HG02642 (cell line): ENCODE measurements at regions not wholly inside any gene's neighbourhood (a gene's known extent, or its start where the extent isn't known, plus 50 kb on each side); places are given as distances from the start of the nearest gene placed in this dataset.

ENCODE experiments used
- ATAC-seq: cut with Tn5 transposase; IDR thresholded peaks from one replicate; pipeline ENCODE4 v1.9.1; 2021; ENCODE audit warnings: mild to moderate bottlenecking; ENCODE audit not compliant: unreplicated experiment, poor library complexity

DNA sequence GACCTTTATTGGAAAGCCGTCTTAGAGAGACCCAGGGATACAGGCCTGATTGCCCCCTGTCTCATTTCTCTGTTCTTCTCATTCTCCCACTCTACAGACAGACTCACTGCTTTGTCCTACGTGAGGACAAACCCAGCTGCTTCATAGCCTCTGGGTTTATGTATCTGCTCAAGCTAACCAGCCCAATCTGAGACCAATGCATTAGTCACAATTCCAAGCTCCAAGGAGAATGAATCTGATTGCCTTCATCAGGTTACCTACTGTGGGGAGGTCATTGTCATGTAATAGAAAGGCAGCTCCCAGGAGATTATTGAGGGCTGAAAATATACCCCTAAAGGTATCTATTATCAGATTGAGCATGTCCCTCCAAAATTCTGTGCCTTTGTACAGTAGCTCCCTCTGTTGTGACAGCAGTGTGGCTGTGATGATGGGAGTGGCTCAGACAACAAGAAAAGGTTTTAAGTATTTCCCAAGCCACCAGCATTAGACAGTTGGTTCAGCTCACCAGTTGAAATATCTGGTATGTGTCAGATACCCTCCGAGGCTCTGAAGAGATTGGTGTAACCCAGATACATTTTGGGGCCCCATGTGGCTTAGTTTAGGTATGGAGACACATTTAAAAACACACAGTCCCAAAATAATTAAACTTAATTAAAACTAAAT lies 123.1 kb upstream of the EEPD1 start:
- ATAC-seq = no peak

DNA sequence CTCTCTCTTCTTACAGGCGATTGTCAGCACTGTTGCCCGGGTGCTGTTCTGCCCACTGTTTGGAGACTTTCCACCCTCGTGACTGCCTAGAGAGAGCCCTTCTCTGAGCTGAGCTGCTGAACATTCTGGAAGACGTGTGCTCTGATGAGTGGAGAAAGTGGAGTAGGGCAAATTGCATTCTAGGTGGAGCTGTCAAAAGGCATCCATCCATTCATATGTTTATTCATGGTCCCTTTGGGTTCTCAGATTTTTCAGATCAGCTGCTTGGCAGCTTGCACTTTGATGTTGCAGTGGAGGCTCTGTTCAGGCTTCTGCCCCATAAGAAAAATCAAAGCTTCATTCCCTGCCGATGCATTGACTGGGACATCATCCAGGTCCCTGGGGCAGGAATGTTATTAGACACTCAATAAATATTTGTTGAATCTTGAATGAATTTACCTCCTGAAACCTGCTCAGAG lies 120.7 kb upstream of the EEPD1 start:
- no peak for ATAC-seq

DNA sequence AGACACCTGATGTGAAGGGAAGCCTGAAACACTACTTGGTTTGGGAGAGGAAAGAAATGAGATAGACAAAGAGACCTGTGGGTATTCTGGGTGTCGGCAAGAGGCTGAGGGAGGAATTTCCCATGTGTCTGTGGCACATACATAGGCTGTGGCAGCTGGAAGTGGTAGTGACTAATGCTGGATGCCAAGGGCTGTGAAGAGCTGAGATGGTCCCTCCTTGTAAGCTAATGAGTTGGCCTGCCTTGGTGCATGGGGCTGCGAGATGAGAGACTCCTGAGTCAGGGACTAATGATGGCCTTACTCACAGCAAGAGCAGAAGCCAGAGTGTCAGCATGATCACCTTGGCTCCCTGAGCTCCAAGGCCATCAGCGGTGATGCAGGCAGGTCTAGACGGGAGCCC lies 119.0 kb upstream of the EEPD1 start:
- no peak for ATAC-seq

DNA sequence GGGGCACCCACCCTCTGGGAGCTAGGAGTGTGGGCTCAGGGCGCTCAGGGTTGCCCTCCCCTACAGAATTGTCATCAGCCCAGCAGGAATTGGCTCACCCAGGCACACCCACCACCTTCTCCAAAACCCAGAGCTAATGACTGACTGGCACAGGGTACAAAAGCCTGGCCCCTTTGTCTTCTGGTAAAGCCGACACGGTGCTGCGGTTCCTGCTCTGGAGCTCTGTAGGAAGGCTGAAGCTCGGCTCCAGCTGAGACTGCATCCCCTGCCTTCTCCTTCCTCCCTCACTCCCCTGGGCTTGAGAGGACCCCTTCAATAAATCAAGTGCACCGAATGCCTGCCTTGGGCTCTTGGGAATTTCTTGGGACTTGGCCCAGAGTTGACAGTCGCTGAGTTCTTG lies 117.9 kb upstream of the EEPD1 start:
- no peak for ATAC-seq

DNA sequence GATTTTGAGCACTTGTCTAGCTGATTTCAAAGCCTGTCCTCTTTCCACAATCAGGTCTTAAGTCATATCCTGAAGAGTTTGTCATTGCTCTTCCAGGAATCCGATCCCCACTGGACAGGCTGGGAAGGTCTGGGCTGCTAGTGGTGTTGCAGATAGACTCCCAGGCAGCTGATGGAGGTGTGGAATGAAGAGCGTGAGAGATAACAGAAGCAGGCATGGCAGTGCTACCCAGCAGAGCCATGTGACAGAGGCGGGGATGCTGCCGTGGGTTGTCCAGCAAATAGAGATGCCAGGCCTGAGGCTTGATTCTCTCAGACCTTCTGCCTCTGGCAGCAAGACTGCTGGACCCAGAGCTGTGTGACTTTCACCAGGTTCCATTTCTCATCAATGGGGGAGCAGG lies 116.5 kb upstream of the EEPD1 start:
- ATAC-seq = no peak

DNA sequence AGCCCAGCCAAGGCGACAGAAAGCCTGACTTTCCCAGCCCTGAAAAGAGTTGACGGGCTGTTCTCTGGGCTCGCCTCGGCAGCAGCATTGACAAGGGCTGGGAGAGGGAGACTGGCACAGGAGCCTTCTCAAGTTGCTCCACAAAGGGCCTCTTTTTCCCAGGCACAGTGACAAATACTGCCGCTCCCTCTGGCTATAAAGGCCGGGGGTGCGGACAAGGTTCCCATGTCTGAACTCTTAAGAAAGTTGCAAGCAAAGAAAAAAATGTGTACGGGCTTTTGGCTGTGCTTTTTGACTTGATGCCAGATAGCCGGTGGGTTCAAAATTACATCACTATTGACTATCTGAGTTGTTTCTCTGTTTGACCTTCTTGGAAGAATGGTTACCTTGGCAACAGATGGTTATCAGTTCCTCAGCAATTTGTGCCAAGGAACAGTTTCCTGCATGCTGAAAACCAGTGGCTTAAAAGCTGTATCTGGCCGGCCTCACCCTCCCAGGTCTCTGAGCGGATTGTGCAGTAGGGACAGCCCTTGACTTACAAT lies 115.9 kb upstream of the EEPD1 start:
- ATAC-seq = no peak

DNA sequence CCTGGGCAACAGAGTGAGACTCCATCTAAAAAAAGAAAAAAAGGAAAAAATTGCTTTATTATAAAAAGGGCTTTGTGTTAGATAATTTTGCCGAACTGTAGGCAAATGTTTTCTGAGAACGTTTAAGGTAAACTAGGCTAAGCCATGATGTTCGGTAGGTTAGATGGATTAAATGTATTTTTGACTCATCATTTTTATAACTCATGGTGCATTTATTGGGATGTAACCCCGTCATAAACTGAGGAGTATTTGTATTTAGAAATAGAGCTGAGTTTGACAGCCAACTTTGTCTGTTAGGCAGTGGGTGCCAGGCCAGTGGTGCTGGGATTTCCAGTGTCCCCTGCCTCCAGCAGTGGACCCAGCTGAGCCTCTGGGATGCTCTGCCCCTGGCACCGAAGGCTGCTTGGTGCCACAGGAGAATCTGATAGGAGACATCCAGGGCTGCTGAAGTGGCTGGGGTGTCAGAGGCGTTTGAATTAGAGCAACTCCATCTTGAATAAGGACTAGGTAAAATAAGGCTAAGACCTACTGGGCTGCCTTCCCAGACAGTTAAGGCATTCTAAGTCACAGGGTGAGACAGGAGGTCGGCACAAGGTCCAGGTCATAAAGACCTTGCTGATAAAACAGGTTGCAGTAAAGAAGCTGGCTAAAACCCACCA lies 114.9 kb upstream of the EEPD1 start:
- no peak for ATAC-seq

DNA sequence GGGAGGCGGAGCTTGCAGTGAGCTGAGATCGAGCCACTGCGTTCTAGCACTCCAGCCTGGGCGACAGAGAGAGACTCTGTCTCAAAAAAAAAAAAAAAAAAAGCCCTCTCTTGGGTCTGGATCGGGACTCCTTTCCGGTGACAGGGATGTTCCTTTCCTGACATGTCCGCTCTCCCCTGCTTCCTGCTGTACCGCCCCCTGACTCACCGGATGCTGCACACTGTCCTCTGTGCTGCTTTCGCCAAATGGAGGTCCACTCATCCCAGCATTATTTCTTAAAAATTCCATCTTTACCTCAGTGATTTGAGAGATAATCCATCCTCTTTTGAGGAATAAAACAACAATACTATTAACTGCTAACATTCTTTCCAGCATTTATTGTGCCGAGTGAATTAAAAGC lies 113.8 kb upstream of the EEPD1 start:
- no peak for ATAC-seq

DNA sequence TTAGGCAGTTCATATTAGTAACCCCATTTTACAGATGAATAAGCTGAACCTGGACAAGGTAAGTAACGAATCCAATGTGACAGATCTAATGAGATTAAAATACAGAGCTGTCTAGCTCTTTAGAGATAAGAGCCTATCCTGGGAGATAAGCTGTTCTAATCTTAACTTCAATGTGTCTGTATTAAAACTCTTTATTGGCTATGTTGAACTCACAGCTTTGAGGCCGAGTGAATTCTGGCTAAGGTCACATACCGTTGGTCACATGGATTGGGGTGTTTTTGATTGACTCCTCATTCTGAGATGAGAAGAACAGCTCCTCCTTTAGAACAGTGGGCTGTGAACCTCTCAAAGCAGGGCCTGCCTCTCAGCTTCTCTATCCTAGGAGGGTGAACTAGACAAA lies 113.4 kb upstream of the EEPD1 start:
- ATAC-seq = no peak

DNA sequence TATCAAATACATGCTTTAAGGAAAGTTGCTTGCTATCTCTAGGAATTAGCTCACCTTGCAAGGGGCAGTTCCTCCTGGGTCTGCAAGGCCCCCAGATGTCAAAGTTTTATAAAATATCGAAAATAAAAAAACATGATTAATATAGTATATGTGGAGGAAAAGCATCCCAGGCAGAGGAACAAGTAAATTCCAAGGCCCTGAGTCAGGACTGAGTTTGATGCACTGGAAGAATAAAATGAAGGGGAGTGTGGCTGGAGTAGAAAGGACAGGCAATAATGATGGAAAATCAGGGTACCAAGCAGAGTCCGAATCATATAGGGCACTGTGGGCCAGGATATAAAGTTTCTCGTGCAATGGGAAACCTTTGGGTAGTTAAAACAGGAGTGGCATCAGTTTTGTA lies 112.4 kb upstream of the EEPD1 start:
- ATAC-seq = no peak

DNA sequence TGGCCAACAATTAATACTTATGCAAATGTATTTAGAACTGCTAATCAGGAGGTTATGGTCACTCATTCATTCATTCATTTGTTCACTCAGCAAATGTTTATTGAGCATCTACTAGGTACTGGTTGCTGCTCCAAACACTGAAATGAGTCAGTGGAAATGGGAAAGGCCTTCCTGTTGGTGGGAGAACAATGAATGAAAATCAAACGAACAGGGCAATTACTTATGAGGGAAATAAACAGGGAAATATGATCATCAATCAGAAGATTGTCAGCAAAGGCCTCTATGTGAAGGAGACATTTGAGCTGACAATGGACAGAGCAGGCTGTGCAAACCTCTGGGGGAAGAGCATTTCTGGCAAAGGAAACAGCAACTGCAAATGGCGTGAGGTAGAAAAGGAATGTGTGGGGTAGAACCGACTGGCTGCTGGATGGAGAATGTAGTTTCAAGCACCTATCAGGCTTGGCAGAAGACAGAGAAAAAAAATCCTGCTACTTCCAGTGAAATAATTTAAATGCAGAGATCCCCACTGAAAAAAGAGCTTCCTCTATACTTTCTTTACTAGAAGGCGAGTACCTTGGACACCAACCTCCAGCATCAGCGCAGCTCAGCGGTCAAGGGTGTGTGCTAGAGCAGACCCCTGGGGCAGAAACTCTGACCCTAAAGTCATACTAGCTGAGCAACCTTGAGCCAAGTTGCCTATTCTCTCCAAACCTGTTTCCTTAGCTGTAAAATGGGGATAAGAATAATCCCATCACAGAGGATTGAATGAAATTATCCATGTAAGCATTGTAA lies 108.8 kb upstream of the EEPD1 start:
- no peak for ATAC-seq

DNA sequence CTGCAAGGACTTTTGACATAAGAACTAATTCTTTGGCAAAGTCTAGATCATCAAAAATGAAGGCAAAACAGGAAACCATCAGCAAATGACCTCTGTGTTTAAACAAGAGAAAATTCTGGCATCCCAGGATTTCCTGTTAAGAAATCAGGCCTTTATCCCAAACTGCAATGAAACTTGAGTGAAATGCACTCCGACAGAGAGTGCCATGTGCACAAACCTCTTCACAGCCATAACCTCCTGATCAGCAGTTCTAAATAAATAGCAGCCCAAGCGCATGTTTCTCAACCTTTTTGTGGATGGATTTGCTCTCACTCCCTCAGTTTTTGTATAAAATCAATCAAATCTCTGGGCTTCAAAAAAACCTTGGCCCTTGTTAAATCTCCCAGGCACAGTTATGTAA lies 107.7 kb upstream of the EEPD1 start:
- ATAC-seq = no peak

DNA sequence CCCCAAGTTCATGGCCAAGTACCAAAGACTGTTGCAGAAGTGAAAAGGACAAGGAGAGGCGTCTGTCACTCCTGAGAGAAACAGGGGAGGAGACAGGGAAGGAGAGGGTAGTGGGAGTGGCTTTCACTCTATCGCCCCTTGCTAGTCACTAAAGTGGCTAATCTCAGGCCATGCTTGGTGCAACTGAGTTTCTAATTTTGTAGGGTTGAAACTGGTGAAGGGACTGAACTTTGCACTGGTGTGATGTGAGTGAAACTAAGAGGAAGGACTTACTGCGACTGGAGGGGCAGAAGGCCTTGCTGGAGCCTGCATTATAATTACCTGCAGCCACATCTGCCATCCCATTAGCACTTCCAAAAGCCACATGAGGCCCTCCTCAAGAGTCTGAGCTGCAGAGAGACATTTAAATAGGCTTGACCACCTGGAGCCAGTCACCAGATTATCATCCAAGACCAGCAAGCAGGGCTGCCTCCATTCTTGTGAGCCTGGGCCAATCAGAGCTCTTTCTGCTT lies 107.2 kb upstream of the EEPD1 start:
- no peak for ATAC-seq

DNA sequence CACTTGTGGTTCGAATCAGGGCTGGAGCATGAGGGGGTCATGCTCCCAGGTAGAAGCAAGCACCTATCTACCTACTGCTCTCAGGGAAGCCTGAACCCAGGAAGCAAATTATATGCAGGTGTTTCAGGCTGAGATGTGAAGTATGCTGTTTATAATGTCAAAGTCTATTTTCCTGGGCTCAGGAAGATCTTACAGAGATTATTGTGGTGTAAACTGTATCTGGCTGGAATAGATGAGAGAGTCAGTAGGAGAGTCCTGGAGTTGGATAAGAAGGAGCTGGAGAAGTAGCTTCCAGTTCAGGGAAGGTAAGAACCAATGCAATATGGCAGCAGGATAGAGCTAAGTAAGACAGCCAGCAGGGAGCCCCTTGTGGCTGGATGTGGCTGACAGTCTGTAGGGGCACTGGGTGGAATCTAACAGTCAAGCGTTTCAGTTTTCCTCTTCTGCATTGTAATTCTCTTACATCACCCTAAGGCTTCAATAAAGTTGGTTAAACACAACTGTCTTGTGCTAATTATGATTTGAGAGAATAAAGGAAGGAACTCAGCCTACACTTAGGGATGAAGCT lies 105.9 kb upstream of the EEPD1 start:
- ATAC-seq = no peak

DNA sequence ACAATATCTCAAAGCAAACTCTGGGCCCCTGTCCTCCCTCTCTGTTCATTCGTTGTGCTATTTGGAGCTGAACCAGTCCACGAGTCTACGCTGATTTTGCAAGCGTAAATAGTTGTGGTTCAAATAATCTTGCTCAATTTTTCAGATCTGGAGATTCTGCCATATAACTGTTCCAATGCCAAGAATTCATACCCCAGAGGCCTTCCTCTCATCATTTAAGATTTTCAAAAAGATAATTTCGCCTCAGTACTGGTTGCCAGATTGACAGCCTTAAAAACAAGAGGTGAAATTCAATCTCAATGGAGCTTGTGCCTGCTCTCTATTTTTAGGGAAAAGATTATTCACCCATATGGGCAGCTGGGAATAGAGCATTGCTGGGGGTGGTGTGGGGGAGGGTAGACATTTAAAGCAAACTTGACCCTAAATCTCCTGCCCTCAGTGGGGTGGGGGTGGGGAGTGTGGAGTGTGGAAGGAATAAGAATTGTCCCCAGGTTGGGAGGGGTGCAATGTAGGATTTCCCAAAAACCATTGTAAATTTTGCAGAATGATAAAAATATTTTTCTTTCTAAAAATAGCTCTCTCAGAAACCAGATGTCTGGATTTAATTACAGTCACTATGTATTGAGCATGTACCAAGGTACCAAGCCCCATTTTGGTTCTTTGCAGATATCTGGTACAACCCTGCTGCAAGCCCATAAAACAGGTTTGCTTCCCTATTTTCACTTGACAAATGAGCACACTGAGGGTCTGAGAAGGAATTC lies 104.7 kb upstream of the EEPD1 start:
- no peak for ATAC-seq

DNA sequence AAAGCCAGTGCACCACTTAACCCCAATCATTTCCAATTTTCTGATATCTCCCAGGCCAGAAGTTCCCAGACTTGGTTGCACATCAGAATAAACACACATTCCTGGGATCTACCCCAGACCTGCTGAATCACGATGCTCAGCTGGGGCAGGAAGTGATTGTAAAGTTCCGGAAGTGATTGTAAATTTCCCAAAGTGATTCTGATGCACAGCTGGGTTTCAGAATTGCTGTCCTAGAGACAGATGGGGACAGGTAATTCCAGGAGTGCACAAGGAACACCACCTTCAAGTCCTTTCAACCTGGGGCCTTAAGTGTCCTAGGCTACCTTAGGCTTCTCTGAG lies 104.2 kb upstream of the EEPD1 start:
- no peak for ATAC-seq

DNA sequence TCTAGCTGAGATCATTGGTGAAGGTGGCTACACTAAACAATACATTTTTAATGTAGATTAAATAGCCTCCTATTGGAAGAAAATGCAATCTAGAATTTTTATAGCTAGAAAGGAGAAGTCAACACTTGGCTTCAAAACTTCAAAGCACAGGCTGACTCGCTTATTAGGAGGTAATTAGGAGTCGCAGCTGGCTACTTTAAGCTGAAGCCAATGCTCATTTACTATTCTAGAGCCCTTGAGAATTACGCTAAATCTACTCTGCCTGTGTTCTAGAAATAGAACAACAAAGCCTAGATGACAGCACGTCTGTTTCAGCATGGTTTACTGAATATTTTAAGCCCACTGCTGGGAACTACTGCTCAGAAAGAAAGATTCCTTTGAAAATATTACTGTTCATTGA lies 101.6 kb upstream of the EEPD1 start:
- ATAC-seq = no peak

DNA sequence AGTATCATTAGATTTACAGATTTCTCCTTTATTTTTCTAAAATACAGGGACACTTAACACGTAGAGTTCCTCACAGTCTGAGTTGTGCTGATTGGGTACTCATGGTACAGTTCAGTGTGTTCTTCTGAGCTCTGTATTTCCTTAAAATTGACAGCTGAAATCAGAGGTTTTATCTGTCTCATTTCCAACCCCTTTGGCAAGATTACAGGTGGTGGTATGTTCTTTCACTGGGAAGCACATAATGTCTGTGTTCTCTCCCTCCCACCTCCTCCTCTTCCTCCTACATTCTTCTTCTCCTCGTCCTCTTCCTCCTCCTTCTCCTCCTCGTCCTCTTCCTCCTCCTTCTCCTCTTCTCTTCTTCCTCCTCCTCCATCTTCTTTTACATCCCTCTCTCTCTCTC lies 99.5 kb upstream of the EEPD1 start:
- ATAC-seq = no peak

DNA sequence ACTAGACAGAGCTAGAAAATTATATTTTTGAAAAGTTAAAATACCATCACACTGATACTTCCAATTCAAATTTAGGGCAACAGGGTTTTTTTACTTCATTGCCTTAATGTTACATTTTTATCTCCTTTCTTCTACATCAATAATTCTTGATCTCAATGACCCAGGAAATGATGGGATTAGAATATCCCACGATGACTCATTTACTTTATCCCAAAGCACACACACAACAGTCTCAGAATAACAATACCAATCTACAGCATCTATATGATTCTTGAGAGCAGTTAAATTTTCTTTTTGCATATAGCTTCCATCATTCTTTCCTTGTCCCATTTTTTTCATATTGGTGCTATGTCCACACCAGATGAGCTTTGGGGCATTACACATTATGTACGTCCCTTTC lies 98.4 kb upstream of the EEPD1 start:
- no peak for ATAC-seq

DNA sequence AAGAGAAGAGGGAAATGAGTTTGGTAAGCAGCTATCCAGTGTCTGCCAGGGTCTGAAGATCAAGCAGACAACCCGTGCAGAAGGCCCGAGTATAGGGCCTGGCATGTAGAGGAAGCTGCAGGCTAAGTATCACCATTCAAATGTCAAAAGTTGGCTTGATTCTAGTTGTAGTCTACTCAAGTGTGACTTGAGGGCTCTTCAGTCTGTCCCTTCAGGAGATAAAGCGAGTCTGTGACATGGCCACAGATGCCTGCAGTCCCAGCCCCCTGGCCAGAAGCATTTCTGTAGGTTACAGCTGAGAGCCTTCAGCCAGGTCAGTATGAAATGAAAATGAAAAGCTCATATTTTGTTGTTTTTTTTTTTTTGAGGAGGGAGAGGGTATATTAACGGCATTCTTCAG lies 97.8 kb upstream of the EEPD1 start:
- ATAC-seq = no peak
